MM.1S (cell line): ENCODE measurements at regions not wholly inside any gene's neighbourhood (a gene's known extent, or its start where the extent isn't known, plus 50 kb on each side); places are given as distances from the start of the nearest gene placed in this dataset.
"Not testable (repeated sequence)": the region's sequence is repeated elsewhere in the genome, so short reads cannot be mapped to it uniquely, and the experiment has no call there.

Experiments used
- DNase-seq: peaks from one replicate; pipeline ENCODE4 v3.0.0-alpha.2; 2015
- H2AFZ ChIP-seq: fragments of 300-600 bp; sonication (generic); 2 replicates; pipeline ENCODE4 v1.6.0; 2016; ENCODE audit warnings: antibody characterized with exemption, low read length
- H3F3A ChIP-seq: fragments of 300-600 bp; sonication (generic); 2 replicates; pipeline ENCODE4 v1.6.1; 2016; ENCODE audit warnings: mild to moderate bottlenecking, antibody characterized with exemption, low read length, moderate library complexity, mixed read lengths; ENCODE audit not compliant: insufficient read depth
- H3K27ac ChIP-seq: fragments of 300-600 bp; sonication (generic); 2 replicates; pipeline ENCODE4 v1.5.1; 2016; ENCODE audit warnings: mild to moderate bottlenecking, low read length
- H3K27me3 ChIP-seq: fragments of 300-600 bp; sonication (generic); replicated peaks from 2 replicates; pipeline ENCODE4 v1.6.0; 2016; ENCODE audit warnings: low read length; ENCODE audit not compliant: insufficient read depth
- H3K36me3 ChIP-seq: fragments of 300-600 bp; sonication (generic); replicated peaks from 2 replicates; pipeline ENCODE4 v1.6.1; 2016; ENCODE audit warnings: mild to moderate bottlenecking, low read length, mixed read lengths; ENCODE audit not compliant: insufficient read depth
- H3K4me1 ChIP-seq: fragments of 300-600 bp; sonication (generic); 2 replicates; pipeline ENCODE4 v1.6.1; 2016; ENCODE audit warnings: low read length, mixed read lengths
- H3K4me2 ChIP-seq: fragments of 300-600 bp; sonication (generic); 2 replicates; pipeline ENCODE4 v1.6.0; 2016; ENCODE audit warnings: low read depth, low read length
- H3K4me3 ChIP-seq: fragments of 300-600 bp; sonication (generic); 2 replicates; pipeline ENCODE4 v1.5.1; 2016; ENCODE audit warnings: low read length, mixed read lengths
- H3K79me2 ChIP-seq: fragments of 300-600 bp; sonication (generic); 2 replicates; pipeline ENCODE4 v1.6.1; 2016; ENCODE audit warnings: mixed run types, low read length, mixed read lengths
- H3K9ac ChIP-seq: fragments of 300-600 bp; sonication (generic); 2 replicates; pipeline ENCODE4 v1.6.1; 2016; ENCODE audit warnings: low read length, mixed read lengths
- H3K9me2 ChIP-seq: fragments of 300-600 bp; sonication (generic); replicated peaks from 2 replicates; pipeline ENCODE4 v1.6.1; 2016; ENCODE audit warnings: mild to moderate bottlenecking, low read length, mixed read lengths; ENCODE audit not compliant: insufficient read depth
- H3K9me3 ChIP-seq: fragments of 300-600 bp; sonication (generic); replicated peaks from 2 replicates; pipeline ENCODE4 v1.6.1; 2016; ENCODE audit warnings: mild to moderate bottlenecking, low read length, mixed read lengths; ENCODE audit not compliant: insufficient read depth
- H4K20me1 ChIP-seq: fragments of 300-600 bp; sonication (generic); 2 replicates; pipeline ENCODE4 v1.6.1; 2016; ENCODE audit warnings: mild to moderate bottlenecking, low read length, moderate library complexity, mixed read lengths; ENCODE audit not compliant: insufficient read depth
- CTCF ChIP-seq: fragments of 300-600 bp; sonication (generic); IDR thresholded peaks from 2 replicates; pipeline ENCODE4 v1.5.1; 2016; ENCODE audit warnings: antibody characterized with exemption, low read length, mixed read lengths
- EZH2 ChIP-seq: fragments of 300-600 bp; sonication (generic); optimal IDR thresholded peaks from 2 replicates; pipeline ENCODE3; 2017; ENCODE audit warnings: low read depth, mild to moderate bottlenecking, antibody characterized with exemption, low read length, mixed read lengths
- EZH2phosphoT487 ChIP-seq: fragments of 300-600 bp; sonication (generic); IDR thresholded peaks from 2 replicates; pipeline ENCODE4 v1.6.1; 2018; ENCODE audit warnings: antibody characterized with exemption, low read length

- peak; percentile 73 for DNase-seq
- TF ChIP-seq EZH2 (no peak), CTCF (no peak), EZH2phosphoT487 (no peak)
- Histone ChIP-seq H3K9me3 (no peaks in the 10 kb centered on the region), H3K9me2 (no peaks in the 10 kb centered on the region), H3K27me3 (no peaks in the 10 kb centered on the region), H3K4me3 (no peak overlapping the region), H3K9ac (no peak overlapping the region), H3K36me3 (no peaks in the 10 kb centered on the region), H4K20me1 (no peaks in the 10 kb centered on the region), H3K4me2 (peak overlapping the region; percentile 29; the same call in 1 of the 2 replicates), H3K79me2 (no peaks in the 10 kb centered on the region), H3F3A (peaks cover 19% of the 10 kb centered on the region), H3K27ac (peak overlapping the region; percentile 49; the same call in 1 of the 2 replicates), H3K4me1 (peaks cover 31% of the 10 kb centered on the region), H2AFZ (no peak overlapping the region)
These were observed 78.8 kb upstream of the UBE2E1 start for GRCh38 chr3:23726811-23727548.

GRCh38 chr3:23728601-23729117 is 77.1 kb upstream of the UBE2E1 start:
- TF ChIP-seq EZH2 = no peak
- no peak for TF ChIP-seq EZH2phosphoT487
- no peak for TF ChIP-seq CTCF
- Histone ChIP-seq H3K4me2 (no peak overlapping the region), H3K79me2 (no peaks in the 10 kb centered on the region), H3K4me1 (peaks cover 25% of the 10 kb centered on the region), H3K27me3 (no peaks in the 10 kb centered on the region), H4K20me1 (no peaks in the 10 kb centered on the region), H3F3A (peaks cover 19% of the 10 kb centered on the region), H2AFZ (no peak overlapping the region), H3K36me3 (no peaks in the 10 kb centered on the region), H3K9me2 (no peaks in the 10 kb centered on the region), H3K9ac (no peak overlapping the region), H3K9me3 (no peaks in the 10 kb centered on the region), H3K27ac (no peak overlapping the region), H3K4me3 (no peak overlapping the region)
- no peak for DNase-seq

- not testable (repeated sequence) for H3K4me3 ChIP-seq, H3K36me3 ChIP-seq, H3K27me3 ChIP-seq, H3K27ac ChIP-seq, H3K4me2 ChIP-seq, H4K20me1 ChIP-seq, DNase-seq, H3K9me3 ChIP-seq, H3K79me2 ChIP-seq, H2AFZ ChIP-seq, H3K9ac ChIP-seq, H3K9me2 ChIP-seq
- peaks cover 18% of the 10 kb centered on the region for H3K4me1 ChIP-seq
- H3F3A ChIP-seq = peaks cover 12% of the 10 kb centered on the region; the same call in 1 of the 2 replicates
These were observed 76.4 kb upstream of the UBE2E1 start for GRCh38 chr3:23729362-23729761.

- H2AFZ ChIP-seq = no peak overlapping the region
- H3K36me3 ChIP-seq = no peaks in the 10 kb centered on the region
- no peak overlapping the region for H3K4me2 ChIP-seq
These were observed 71.3 kb upstream of the UBE2E1 start for GRCh38 chr3:23734481-23734880.

More at GRCh38 chr3:23734481-23734880, 71.3 kb upstream of the UBE2E1 start:
- H3K79me2 ChIP-seq = no peaks in the 10 kb centered on the region
- no peaks in the 10 kb centered on the region for H3K27me3 ChIP-seq
- H3F3A ChIP-seq = no peaks in the 10 kb centered on the region
- H3K9ac ChIP-seq = no peak overlapping the region
- H3K4me1 ChIP-seq = peaks cover 7% of the 10 kb centered on the region
- H3K9me3 ChIP-seq = no peaks in the 10 kb centered on the region
- no peak overlapping the region for H3K4me3 ChIP-seq
- no peak overlapping the region for H3K27ac ChIP-seq
- TF ChIP-seq CTCF (no peak), EZH2phosphoT487 (no peak), EZH2 (no peak)
- no peaks in the 10 kb centered on the region for H4K20me1 ChIP-seq
- no peaks in the 10 kb centered on the region for H3K9me2 ChIP-seq
- no peak for DNase-seq
